OCI-LY3 (cell line): ENCODE measurements at regions not wholly inside any gene's neighbourhood (a gene's known extent, or its start where the extent isn't known, plus 50 kb on each side); places are given as distances from the start of the nearest gene placed in this dataset.

Experiments
- H2AFZ ChIP-seq: fragments of 200-600, 300-600 bp; shearing (Covaris generic); 2 replicates; pipeline ENCODE4 v1.6.0; 2014; ENCODE audit warnings: antibody characterized with exemption, low read depth, low read length
- H3K27ac ChIP-seq: fragments of 200-600, 300-600 bp; sonication (generic); 2 replicates; pipeline ENCODE4 v1.5.1; 2014; ENCODE audit warnings: mild to moderate bottlenecking, low read length, moderate library complexity, mixed read lengths
- H3K27me3 ChIP-seq: fragments of 200-600, 300-600 bp; sonication (generic); 2 replicates; pipeline ENCODE4 v1.6.1; 2014; ENCODE audit warnings: low read depth, low read length, mixed read lengths
- H3K36me3 ChIP-seq: fragments of 200-600, 300-600 bp; sonication (generic); replicated peaks from 2 replicates; pipeline ENCODE3; 2014; ENCODE audit warnings: low read depth, low read length, mixed read lengths
- H3K4me1 ChIP-seq: fragments of 300-600, 200-600 bp; sonication (generic); 2 replicates; pipeline ENCODE4 v1.6.1; 2014; ENCODE audit warnings: low read length, mixed read lengths
- H3K4me2 ChIP-seq: fragments of 200-600, 300-600 bp; sonication (generic); 2 replicates; pipeline ENCODE4 v1.6.1; 2014; ENCODE audit warnings: low read length, mixed read lengths
- H3K4me3 ChIP-seq: fragments of 300-600, 200-600 bp; sonication (generic); 2 replicates; pipeline ENCODE4 v1.5.1; 2014; ENCODE audit warnings: antibody characterized with exemption, mild to moderate bottlenecking, low read length, moderate library complexity
- H3K79me2 ChIP-seq: fragments of 300-600, 200-600 bp; shearing (Covaris generic); 2 replicates; pipeline ENCODE4 v1.6.1; 2014; ENCODE audit warnings: mild to moderate bottlenecking, low read length, mixed read lengths
- H3K9ac ChIP-seq: fragments of 300-600, 200-600 bp; shearing (Covaris generic); 2 replicates; pipeline ENCODE4 v1.6.0; 2014; ENCODE audit warnings: mild to moderate bottlenecking, low read length, moderate library complexity
- H3K9me3 ChIP-seq: fragments of 200-600, 300-600 bp; shearing (Covaris generic); 2 replicates; pipeline ENCODE4 v1.6.1; 2014; ENCODE audit warnings: low read length, mixed read lengths; ENCODE audit not compliant: insufficient read depth
- H4K20me1 ChIP-seq: fragments of 200-600, 300-600 bp; sonication (generic); 2 replicates; pipeline ENCODE4 v1.6.1; 2016; ENCODE audit warnings: low read length, mixed read lengths; ENCODE audit not compliant: insufficient read depth
- EZH2phosphoT487 ChIP-seq: fragments of 200-600 bp; shearing (Covaris generic); IDR thresholded peaks from 2 replicates; pipeline ENCODE4 v1.6.1; 2018; ENCODE audit warnings: antibody characterized with exemption, mixed run types, low read depth
- TF ChIP-seq, protein P1 (sequence below): fragments of 200-600, 300-600 bp; sonication (generic); IDR thresholded peaks from 2 replicates; pipeline ENCODE4 v1.5.1; 2014; ENCODE audit warnings: antibody characterized with exemption, low read length, low read depth

- H3K4me3 ChIP-seq = no peak overlapping the region
- no peak overlapping the region for H3K4me2 ChIP-seq
- H4K20me1 ChIP-seq = no peaks in the 10 kb centered on the region
- H2AFZ ChIP-seq = no peak overlapping the region
- no peak overlapping the region for H3K9ac ChIP-seq
- TF ChIP-seq EZH2phosphoT487 = no peak
- TF ChIP-seq, protein P1, sequence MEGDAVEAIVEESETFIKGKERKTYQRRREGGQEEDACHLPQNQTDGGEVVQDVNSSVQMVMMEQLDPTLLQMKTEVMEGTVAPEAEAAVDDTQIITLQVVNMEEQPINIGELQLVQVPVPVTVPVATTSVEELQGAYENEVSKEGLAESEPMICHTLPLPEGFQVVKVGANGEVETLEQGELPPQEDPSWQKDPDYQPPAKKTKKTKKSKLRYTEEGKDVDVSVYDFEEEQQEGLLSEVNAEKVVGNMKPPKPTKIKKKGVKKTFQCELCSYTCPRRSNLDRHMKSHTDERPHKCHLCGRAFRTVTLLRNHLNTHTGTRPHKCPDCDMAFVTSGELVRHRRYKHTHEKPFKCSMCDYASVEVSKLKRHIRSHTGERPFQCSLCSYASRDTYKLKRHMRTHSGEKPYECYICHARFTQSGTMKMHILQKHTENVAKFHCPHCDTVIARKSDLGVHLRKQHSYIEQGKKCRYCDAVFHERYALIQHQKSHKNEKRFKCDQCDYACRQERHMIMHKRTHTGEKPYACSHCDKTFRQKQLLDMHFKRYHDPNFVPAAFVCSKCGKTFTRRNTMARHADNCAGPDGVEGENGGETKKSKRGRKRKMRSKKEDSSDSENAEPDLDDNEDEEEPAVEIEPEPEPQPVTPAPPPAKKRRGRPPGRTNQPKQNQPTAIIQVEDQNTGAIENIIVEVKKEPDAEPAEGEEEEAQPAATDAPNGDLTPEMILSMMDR = no peak
- H3K27ac ChIP-seq = no peak overlapping the region
- no peaks in the 10 kb centered on the region for H3K79me2 ChIP-seq
- H3K4me1 ChIP-seq = no peaks in the 10 kb centered on the region
- no peaks in the 10 kb centered on the region for H3K9me3 ChIP-seq
- H3K36me3 ChIP-seq = no peaks in the 10 kb centered on the region
- H3K27me3 ChIP-seq = no peaks in the 10 kb centered on the region
Measured at GRCh38 chr6:144997996-144998395, 712.9 kb downstream of the UTRN start.

GRCh38 chr6:144999127-144999526 lies 714.0 kb downstream of the UTRN start:
- Histone ChIP-seq H3K4me1 (no peaks in the 10 kb centered on the region), H3K27me3 (no peaks in the 10 kb centered on the region), H3K79me2 (no peaks in the 10 kb centered on the region), H3K9ac (no peak overlapping the region), H3K36me3 (no peaks in the 10 kb centered on the region), H2AFZ (no peak overlapping the region), H3K9me3 (no peaks in the 10 kb centered on the region), H3K4me3 (no peak overlapping the region), H3K27ac (no peak overlapping the region), H4K20me1 (no peaks in the 10 kb centered on the region), H3K4me2 (no peak overlapping the region)
- TF ChIP-seq, protein P1 = no peak
- TF ChIP-seq EZH2phosphoT487 = no peak

- H3K9ac ChIP-seq = no peak overlapping the region
- H4K20me1 ChIP-seq = no peaks in the 10 kb centered on the region
- TF ChIP-seq EZH2phosphoT487 = no peak
- TF ChIP-seq, protein P1 = no peak
- H3K9me3 ChIP-seq = no peaks in the 10 kb centered on the region
- H3K4me3 ChIP-seq = no peak overlapping the region
- H2AFZ ChIP-seq = no peak overlapping the region
- no peak overlapping the region for H3K4me2 ChIP-seq
- no peaks in the 10 kb centered on the region for H3K27me3 ChIP-seq
- no peak overlapping the region for H3K27ac ChIP-seq
- no peaks in the 10 kb centered on the region for H3K79me2 ChIP-seq
- no peaks in the 10 kb centered on the region for H3K36me3 ChIP-seq
- no peaks in the 10 kb centered on the region for H3K4me1 ChIP-seq
Measured at GRCh38 chr6:145003145-145003544, 718.0 kb downstream of the UTRN start.

GRCh38 chr6:145006914-145007313 lies 721.8 kb downstream of the UTRN start:
- TF ChIP-seq, protein P1 = no peak
- TF ChIP-seq EZH2phosphoT487 = no peak
- no peaks in the 10 kb centered on the region for H3K36me3 ChIP-seq
- H3K4me1 ChIP-seq = no peaks in the 10 kb centered on the region

More at GRCh38 chr6:145006914-145007313, 721.8 kb downstream of the UTRN start:
- Histone ChIP-seq H3K27me3 (no peaks in the 10 kb centered on the region), H4K20me1 (no peaks in the 10 kb centered on the region), H3K4me3 (no peak overlapping the region), H3K9ac (no peak overlapping the region), H2AFZ (no peak overlapping the region), H3K27ac (no peak overlapping the region), H3K4me2 (no peak overlapping the region), H3K79me2 (no peaks in the 10 kb centered on the region), H3K9me3 (no peaks in the 10 kb centered on the region)
